Osteoblast (primary cell): ENCODE measurements at regions not wholly inside any gene's neighbourhood (a gene's known extent, or its start where the extent isn't known, plus 50 kb on each side); places are given as distances from the start of the nearest gene placed in this dataset.
"Not testable (repeated sequence)": the region's sequence is repeated elsewhere in the genome, so short reads cannot be mapped to it uniquely, and the experiment has no call there.

Experiments used
- DNase-seq: peaks from one replicate; pipeline ENCODE4 v3.0.0; 2011; ENCODE audit warnings: low spot score, mixed read lengths; ENCODE audit not compliant: insufficient read length; ENCODE audit errors: missing footprints
- H2AFZ ChIP-seq: 2 replicates; pipeline ENCODE4 v1.6.0; 2011; ENCODE audit warnings: mild to moderate bottlenecking, low read length
- H3K27ac ChIP-seq: 2 replicates; pipeline ENCODE4 v1.5.1; 2011; ENCODE audit warnings: mild to moderate bottlenecking, low read depth, low read length, moderate library complexity
- H3K27me3 ChIP-seq: 2 replicates; pipeline ENCODE4 v1.6.0; 2012; ENCODE audit warnings: mild to moderate bottlenecking, control low read depth, inconsistent platforms, low read length, moderate library complexity; ENCODE audit not compliant: insufficient read depth
- H3K36me3 ChIP-seq: 2 replicates; pipeline ENCODE4 v1.5.1; 2011; ENCODE audit warnings: mild to moderate bottlenecking, low read length, control low read depth, moderate library complexity; ENCODE audit not compliant: insufficient read depth
- H3K4me1 ChIP-seq: 2 replicates; pipeline ENCODE4 v1.5.1; 2011; ENCODE audit warnings: mild to moderate bottlenecking, low read length, control low read depth, moderate library complexity; ENCODE audit not compliant: insufficient read depth
- H3K4me2 ChIP-seq: 2 replicates; pipeline ENCODE4 v1.6.0; 2011; ENCODE audit warnings: mild to moderate bottlenecking, low read length; ENCODE audit not compliant: insufficient read depth
- H3K4me3 ChIP-seq: fragments of 200-600 bp; sonication (generic); 3 replicates; pipeline ENCODE4 v1.5.1; 2012; ENCODE audit warnings: mild to moderate bottlenecking, low read length, inconsistent platforms; ENCODE audit not compliant: insufficient read depth
- H3K79me2 ChIP-seq: 2 replicates; pipeline ENCODE4 v1.6.0; 2012; ENCODE audit warnings: mild to moderate bottlenecking, low read length, control low read depth, inconsistent platforms; ENCODE audit not compliant: insufficient read depth
- H3K9me3 ChIP-seq: 2 replicates; pipeline ENCODE4 v1.5.1; 2011; ENCODE audit warnings: low read depth, low read length, control low read depth
- H4K20me1 ChIP-seq: 2 replicates; pipeline ENCODE4 v1.6.0; 2012; ENCODE audit warnings: mild to moderate bottlenecking, low read length, control low read depth; ENCODE audit not compliant: insufficient read depth
- TF ChIP-seq, protein P1 (sequence below): IDR thresholded peaks from 2 replicates; pipeline ENCODE4 v1.5.1; 2011; ENCODE audit warnings: mild to moderate bottlenecking, low read depth, low read length, moderate library complexity; ENCODE audit errors: extremely low read depth

DNA sequence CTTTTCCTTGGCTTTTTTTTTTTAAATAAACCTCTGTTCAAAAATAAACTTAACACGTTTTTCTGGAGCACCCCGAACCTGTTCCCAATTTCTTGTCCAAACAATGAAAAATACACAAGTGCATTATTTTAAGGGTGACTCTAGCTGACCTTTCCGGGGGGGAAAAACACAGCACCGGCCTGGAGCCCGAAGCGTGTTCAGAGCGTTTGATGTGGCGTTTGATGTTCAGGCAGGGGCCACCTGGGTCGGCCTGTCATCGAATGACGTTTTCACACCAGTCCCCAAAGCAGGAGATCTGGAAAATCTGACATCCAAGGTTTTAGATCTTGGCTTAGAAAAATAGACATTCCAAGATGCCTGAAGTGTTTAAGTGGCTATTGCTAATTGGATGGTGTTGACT is 282.1 kb downstream of the SHOX start:
- Histone ChIP-seq H3K27ac (no peak overlapping the region), H3K4me1 (no peaks in the 10 kb centered on the region), H3K36me3 (no peaks in the 10 kb centered on the region), H3K4me3 (no peak overlapping the region), H3K9me3 (no peaks in the 10 kb centered on the region), H3K27me3 (no peaks in the 10 kb centered on the region), H3K79me2 (no peaks in the 10 kb centered on the region), H3K4me2 (no peak overlapping the region), H4K20me1 (no peaks in the 10 kb centered on the region), H2AFZ (no peak overlapping the region)
- TF ChIP-seq, protein P1, sequence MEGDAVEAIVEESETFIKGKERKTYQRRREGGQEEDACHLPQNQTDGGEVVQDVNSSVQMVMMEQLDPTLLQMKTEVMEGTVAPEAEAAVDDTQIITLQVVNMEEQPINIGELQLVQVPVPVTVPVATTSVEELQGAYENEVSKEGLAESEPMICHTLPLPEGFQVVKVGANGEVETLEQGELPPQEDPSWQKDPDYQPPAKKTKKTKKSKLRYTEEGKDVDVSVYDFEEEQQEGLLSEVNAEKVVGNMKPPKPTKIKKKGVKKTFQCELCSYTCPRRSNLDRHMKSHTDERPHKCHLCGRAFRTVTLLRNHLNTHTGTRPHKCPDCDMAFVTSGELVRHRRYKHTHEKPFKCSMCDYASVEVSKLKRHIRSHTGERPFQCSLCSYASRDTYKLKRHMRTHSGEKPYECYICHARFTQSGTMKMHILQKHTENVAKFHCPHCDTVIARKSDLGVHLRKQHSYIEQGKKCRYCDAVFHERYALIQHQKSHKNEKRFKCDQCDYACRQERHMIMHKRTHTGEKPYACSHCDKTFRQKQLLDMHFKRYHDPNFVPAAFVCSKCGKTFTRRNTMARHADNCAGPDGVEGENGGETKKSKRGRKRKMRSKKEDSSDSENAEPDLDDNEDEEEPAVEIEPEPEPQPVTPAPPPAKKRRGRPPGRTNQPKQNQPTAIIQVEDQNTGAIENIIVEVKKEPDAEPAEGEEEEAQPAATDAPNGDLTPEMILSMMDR = no peak
- DNase-seq = no peak

DNA sequence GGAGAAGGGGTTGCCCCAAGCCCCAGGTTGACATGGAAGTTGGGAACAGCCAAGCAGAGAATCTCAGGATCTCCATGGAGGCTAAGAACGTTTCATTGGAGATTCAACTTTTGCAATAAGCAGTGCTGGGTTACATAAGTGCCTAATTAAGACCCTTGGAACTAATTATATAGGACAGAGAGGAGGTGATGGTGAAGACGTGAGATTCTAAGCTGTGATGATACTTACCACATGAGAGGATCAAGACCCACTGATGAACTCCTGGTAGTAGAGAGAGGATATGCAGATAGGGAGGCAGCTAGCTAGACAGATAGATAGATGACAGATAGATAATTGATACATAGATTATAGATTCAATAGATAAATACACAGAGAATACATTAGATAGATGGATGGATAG is 278.5 kb downstream of the SHOX start:
- not testable (repeated sequence) for H3K4me1 ChIP-seq, H3K4me2 ChIP-seq

GRCh38 chrX:906586-906985 is 276.0 kb downstream of the SHOX start:
- H3K4me3 ChIP-seq = no peak overlapping the region
- H4K20me1 ChIP-seq = no peaks in the 10 kb centered on the region
- TF ChIP-seq, protein P1 = no peak
- H3K27ac ChIP-seq = no peak overlapping the region
- H3K4me2 ChIP-seq = no peak overlapping the region
- no peaks in the 10 kb centered on the region for H3K36me3 ChIP-seq
- DNase-seq = no peak
- H3K27me3 ChIP-seq = no peaks in the 10 kb centered on the region
- H3K79me2 ChIP-seq = no peaks in the 10 kb centered on the region
- H2AFZ ChIP-seq = no peak overlapping the region
- no peaks in the 10 kb centered on the region for H3K9me3 ChIP-seq
- peaks cover 7% of the 10 kb centered on the region for H3K4me1 ChIP-seq

More for the DNA sequence above, 278.5 kb downstream of the SHOX start:
- H2AFZ ChIP-seq, H3K27me3 ChIP-seq, H3K27ac ChIP-seq, H3K4me3 ChIP-seq, H3K79me2 ChIP-seq, H3K9me3 ChIP-seq, H4K20me1 ChIP-seq, DNase-seq, H3K36me3 ChIP-seq: not testable (repeated sequence)

DNA sequence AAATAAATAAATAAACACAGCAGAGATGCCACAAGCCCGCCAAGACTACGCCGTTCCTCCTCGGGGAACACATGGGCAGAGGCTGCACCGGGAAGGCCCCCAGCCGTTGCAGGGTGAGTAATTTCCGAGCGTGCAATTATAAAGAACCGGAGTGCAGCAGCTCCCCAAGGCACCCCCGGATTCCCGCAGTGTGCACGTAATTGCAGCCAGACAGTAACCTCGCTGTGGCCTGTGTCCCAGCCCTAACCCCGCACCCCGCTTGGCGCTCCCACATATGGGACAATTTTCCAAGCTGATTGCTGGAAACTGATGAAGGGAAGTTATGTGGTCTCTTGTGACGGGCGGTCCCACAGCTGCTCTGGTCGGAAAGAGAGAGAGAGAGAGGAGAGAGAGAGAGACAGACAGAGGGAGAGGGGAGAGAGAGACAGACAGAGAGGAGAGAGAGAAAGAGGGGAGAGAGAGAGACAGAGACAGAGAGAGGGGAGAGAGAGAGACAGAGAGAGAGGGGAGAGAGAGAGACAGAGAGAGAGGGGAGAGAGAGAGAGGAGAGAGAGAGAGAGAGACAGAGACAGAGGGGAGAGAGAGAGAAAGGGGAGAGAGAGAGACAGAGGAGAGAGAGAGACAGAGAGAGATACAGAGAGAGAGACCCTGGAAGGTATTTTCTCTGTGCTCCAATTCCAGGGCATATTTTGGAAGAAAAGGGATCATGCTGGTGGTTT is 275.4 kb downstream of the SHOX start:
- Histone ChIP-seq H3K4me3 (no peak overlapping the region), H4K20me1 (no peaks in the 10 kb centered on the region), H3K27ac (no peak overlapping the region), H3K4me2 (peak overlapping the region; percentile 42), H3K79me2 (no peaks in the 10 kb centered on the region), H3K9me3 (no peaks in the 10 kb centered on the region), H2AFZ (peak overlapping the region; percentile 53), H3K4me1 (peaks cover 7% of the 10 kb centered on the region), H3K27me3 (no peaks in the 10 kb centered on the region), H3K36me3 (no peaks in the 10 kb centered on the region)
- TF ChIP-seq, protein P1 = no peak
- DNase-seq = no peak
